ENCODE measurements at regions not wholly inside any gene's neighbourhood (a gene's known extent, or its start where the extent isn't known, plus 50 kb on each side); places are given as distances from the start of the nearest gene placed in this dataset.
A peak's percentile ranks its signal among the peaks of the same experiment; 100 is the strongest.

DNA sequence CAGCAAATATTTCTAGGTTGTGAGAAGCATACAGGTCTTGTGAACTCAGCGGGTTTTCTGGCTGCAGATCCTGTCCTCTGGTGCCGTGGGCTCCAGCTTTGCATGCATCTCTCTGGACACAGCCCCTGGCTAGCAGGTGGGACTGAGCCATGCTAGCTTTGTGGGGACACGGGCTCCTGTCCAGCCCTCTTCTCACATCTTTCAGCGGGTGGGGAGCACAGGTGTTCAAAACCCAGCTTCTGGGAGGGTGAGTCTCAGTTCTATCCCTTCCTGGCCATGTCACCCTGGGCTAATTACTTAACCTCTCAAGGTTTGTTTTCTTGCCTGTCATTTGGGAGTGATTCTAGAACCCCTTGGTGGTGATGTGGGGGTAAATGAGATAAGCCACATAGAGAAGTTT, 162.3 kb downstream of the ICE1 start:
- Histone ChIP-seq H3K9me3 (ENCODE audit: control insufficient read depth, low read length) (no peaks in the 10 kb centered on the region), H3K4me1 (ENCODE audit: control insufficient read depth in 1 of 2, insufficient read depth in 2 of 2, low read length in 2 of 2) (no peaks in the 10 kb centered on the region), H3K36me3 (ENCODE audit: control insufficient read depth in 1 of 2, insufficient read depth in 2 of 2, low read length in 1 of 2) (no peaks in the 10 kb centered on the region), H3K27ac (ENCODE audit: low read depth in 1 of 2, low read length in 2 of 2) (no peak overlapping the region), H3K4me3 (ENCODE audit: low read length in 2 of 2) (no peak overlapping the region), H3K27me3 (ENCODE audit: control insufficient read depth in 1 of 2, insufficient read depth in 2 of 2, low read length in 1 of 2) (no peaks in the 10 kb centered on the region)
- ATAC-seq (ENCODE audit: low FRiP score) (no peak), DNase-seq (no peak)
- intact Hi-C loops (cut with DNase I) = no loop called here
- 86 to 88% methylated on average over 4 of the region's 4 CpGs for WGBS, 2 donors

DNA sequence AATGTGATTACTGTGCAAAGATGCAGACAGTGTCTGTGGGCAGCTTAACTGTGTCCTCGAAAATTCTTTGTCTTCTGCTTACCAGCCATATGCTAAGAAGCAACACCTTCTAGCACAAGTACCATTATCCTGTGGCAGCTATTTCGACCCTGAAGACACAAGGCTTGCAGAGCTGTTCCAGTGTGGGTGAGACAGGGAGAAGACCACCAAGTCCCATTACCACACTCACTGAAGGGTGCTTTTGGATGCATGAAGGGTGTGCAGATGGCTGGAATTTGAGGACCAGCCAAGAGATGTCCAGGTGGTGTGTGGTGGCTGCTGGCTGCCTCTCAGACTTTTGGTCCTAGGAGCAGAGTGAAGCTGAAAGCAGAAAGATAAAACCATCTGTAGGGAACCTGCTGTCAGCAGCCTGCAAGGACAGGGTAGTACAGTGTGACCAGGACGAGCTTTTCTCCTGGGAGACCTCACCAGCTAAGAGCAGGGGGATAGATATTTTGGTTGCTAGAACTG, 161.8 kb downstream of the ICE1 start:
- 81 to 89% methylated on average over 3 of the region's 3 CpGs for WGBS, 2 donors
- H3K27ac ChIP-seq (ENCODE audit: low read depth in 1 of 2, low read length in 2 of 2) = no peak overlapping the region
- no peak for DNase-seq

DNA sequence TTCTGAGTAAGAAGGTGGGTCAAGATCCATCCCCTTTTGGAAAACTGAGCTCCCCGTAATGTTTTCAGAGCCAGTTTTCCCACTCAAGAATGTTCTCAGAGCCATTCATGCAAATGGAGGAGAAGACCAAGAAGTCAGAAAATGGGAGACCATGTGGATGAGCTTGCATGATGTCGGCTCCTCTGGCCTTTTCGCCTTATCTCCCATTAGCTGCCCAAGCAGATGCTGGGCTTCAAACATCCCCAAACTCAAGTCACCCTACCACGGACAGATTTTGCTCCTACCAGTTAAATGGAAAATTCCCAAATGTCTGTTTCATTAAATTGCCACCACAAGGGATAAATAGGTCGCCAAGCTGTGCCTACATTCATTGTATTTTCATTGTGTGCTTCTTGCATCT, 161.4 kb downstream of the ICE1 start:
- Histone ChIP-seq H3K4me3 (ENCODE audit: low read length in 2 of 2) (no peak overlapping the region), H3K36me3 (ENCODE audit: control insufficient read depth in 1 of 2, insufficient read depth in 2 of 2, low read length in 1 of 2) (no peaks in the 10 kb centered on the region), H3K27ac (ENCODE audit: low read depth in 1 of 2, low read length in 2 of 2) (no peak overlapping the region), H3K4me1 (ENCODE audit: control insufficient read depth in 1 of 2, insufficient read depth in 2 of 2, low read length in 2 of 2) (no peaks in the 10 kb centered on the region), H3K9me3 (ENCODE audit: control insufficient read depth, low read length) (no peaks in the 10 kb centered on the region), H3K27me3 (ENCODE audit: control insufficient read depth in 1 of 2, insufficient read depth in 2 of 2, low read length in 1 of 2) (no peaks in the 10 kb centered on the region)
- intact Hi-C loops (cut with DNase I) = no loop called here
- 94 to 95% methylated on average over 5 of the region's 5 CpGs for WGBS, 2 donors
- DNase-seq (no peak), ATAC-seq (ENCODE audit: low FRiP score) (no peak)

More for the DNA sequence above, 161.8 kb downstream of the ICE1 start:
- H3K4me3 ChIP-seq (ENCODE audit: low read length in 2 of 2) = no peak overlapping the region
- intact Hi-C loops (cut with DNase I) = no loop called here
- no peak for ATAC-seq (ENCODE audit: low FRiP score)
- H3K36me3 ChIP-seq (ENCODE audit: control insufficient read depth in 1 of 2, insufficient read depth in 2 of 2, low read length in 1 of 2) = no peaks in the 10 kb centered on the region
- no peaks in the 10 kb centered on the region for H3K27me3 ChIP-seq (ENCODE audit: control insufficient read depth in 1 of 2, insufficient read depth in 2 of 2, low read length in 1 of 2)
- no peaks in the 10 kb centered on the region for H3K4me1 ChIP-seq (ENCODE audit: control insufficient read depth in 1 of 2, insufficient read depth in 2 of 2, low read length in 2 of 2)
- H3K9me3 ChIP-seq (ENCODE audit: control insufficient read depth, low read length) = no peaks in the 10 kb centered on the region

DNA sequence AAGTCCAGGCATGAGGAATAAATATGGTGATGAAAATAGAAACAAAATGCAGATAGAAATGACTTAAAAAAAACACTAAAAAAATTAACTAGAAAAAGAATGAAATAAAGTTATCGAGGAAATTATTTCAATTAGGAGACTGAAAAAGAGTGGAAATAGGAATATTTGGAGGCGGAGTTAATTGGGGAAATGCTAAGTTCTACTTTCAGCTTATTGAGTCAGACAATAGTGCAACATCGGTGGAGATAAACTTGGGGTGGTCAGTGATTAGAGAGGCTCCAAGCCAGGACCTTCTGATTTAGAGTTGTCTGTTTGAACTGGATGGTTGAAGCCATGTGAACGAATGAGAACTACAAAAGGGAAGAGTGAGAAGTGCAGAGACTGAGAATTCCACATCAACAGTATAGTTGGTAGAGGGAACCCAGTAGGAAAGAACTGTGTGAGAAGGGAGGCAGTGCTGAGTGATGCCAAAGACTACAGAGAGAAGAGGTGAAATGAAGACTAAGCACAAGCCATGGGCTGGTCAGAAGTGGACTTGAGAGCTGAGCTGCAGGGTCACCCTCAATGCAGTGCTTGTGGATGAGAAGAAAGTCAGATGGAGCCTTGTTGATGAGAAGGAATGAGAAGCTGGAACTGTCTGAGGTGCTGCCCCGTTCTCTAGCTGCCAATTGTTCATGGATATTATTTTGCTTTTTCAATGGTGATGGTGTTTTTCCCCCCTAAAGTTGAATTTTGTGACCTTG, 160.7 kb downstream of the ICE1 start:
- Histone ChIP-seq H3K27me3 (ENCODE audit: control insufficient read depth in 1 of 2, insufficient read depth in 2 of 2, low read length in 1 of 2) (no peaks in the 10 kb centered on the region), H3K27ac (ENCODE audit: low read depth in 1 of 2, low read length in 2 of 2) (no peak overlapping the region), H3K4me3 (ENCODE audit: low read length in 2 of 2) (no peak overlapping the region), H3K4me1 (ENCODE audit: control insufficient read depth in 1 of 2, insufficient read depth in 2 of 2, low read length in 2 of 2) (no peaks in the 10 kb centered on the region), H3K9me3 (ENCODE audit: control insufficient read depth, low read length) (no peaks in the 10 kb centered on the region), H3K36me3 (ENCODE audit: control insufficient read depth in 1 of 2, insufficient read depth in 2 of 2, low read length in 1 of 2) (no peaks in the 10 kb centered on the region)
- ATAC-seq (ENCODE audit: low FRiP score) (no peak), DNase-seq (no peak)
- intact Hi-C loops (cut with DNase I) = no loop called here
- 91 to 92% methylated on average over 5 of the region's 5 CpGs for WGBS, 2 donors

DNA sequence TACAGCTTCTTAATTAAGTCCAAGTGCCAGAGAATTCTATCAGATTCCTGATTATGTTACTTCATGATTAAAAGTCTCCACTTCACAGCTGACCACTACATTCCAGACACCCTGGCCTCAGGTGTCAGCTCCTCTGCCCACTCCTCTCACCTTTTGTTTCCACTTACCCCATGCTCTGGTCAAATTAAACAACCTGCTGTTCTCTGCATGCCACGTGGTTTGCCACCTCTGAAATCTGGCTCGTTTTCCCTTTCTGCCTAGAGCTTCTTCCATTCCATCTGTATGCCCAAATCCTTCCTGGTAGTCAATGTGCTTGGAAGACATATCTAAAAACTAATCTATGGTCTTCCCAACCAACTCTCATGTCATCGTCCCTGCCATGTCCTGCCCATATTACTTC, 158.6 kb downstream of the ICE1 start:
- Histone ChIP-seq H3K4me3 (ENCODE audit: low read length in 2 of 2) (no peak overlapping the region), H3K4me1 (ENCODE audit: control insufficient read depth in 1 of 2, insufficient read depth in 2 of 2, low read length in 2 of 2) (no peaks in the 10 kb centered on the region), H3K27ac (ENCODE audit: low read depth in 1 of 2, low read length in 2 of 2) (no peak overlapping the region), H3K27me3 (ENCODE audit: control insufficient read depth in 1 of 2, insufficient read depth in 2 of 2, low read length in 1 of 2) (no peaks in the 10 kb centered on the region), H3K36me3 (ENCODE audit: control insufficient read depth in 1 of 2, insufficient read depth in 2 of 2, low read length in 1 of 2) (no peaks in the 10 kb centered on the region), H3K9me3 (ENCODE audit: control insufficient read depth, low read length) (no peaks in the 10 kb centered on the region)
- no peak for ATAC-seq (ENCODE audit: low FRiP score)
- intact Hi-C loops (cut with DNase I) = no loop called here
- DNase-seq = no peak
- 89 to 95% methylated on average over 3 of the region's 3 CpGs for WGBS, 2 donors

DNA sequence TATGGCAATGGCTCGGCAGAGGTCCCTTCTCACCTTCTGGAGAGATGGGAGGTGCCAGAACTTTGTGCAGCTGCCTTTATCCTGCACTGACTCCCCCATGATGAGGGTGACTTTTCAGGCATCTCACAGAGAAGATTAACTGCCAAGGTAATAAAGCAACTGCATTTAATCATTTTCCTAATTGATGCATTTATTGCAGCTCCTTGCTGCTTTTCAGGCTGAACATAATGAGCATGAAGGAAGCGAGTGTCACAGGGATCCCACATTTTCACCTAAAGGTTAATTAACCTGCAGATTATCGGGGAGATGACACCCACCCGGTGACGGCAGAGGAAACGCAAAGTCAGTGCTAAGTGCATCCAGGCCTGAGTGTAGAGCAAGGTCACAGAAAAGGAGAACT, 154.3 kb downstream of the ICE1 start:
- H3K36me3 ChIP-seq (ENCODE audit: control insufficient read depth in 1 of 2, insufficient read depth in 2 of 2, low read length in 1 of 2) = no peaks in the 10 kb centered on the region
- DNase-seq = no peak
- intact Hi-C loops (cut with DNase I) = no loop called here
- H3K27ac ChIP-seq (ENCODE audit: low read depth in 1 of 2, low read length in 2 of 2) = no peak overlapping the region
- WGBS, 2 donors = 94 to 95% methylated on average over 6 of the region's 6 CpGs
- no peaks in the 10 kb centered on the region for H3K9me3 ChIP-seq (ENCODE audit: control insufficient read depth, low read length)
- peaks cover 2 to 3% of the 10 kb centered on the region in 2 donors for H3K4me1 ChIP-seq (ENCODE audit: control insufficient read depth in 1 of 2, insufficient read depth in 2 of 2, low read length in 2 of 2)
- H3K27me3 ChIP-seq (ENCODE audit: control insufficient read depth in 1 of 2, insufficient read depth in 2 of 2, low read length in 1 of 2) = no peaks in the 10 kb centered on the region
- H3K4me3 ChIP-seq (ENCODE audit: low read length in 2 of 2) = no peak overlapping the region
- no peak for ATAC-seq (ENCODE audit: low FRiP score)

DNA sequence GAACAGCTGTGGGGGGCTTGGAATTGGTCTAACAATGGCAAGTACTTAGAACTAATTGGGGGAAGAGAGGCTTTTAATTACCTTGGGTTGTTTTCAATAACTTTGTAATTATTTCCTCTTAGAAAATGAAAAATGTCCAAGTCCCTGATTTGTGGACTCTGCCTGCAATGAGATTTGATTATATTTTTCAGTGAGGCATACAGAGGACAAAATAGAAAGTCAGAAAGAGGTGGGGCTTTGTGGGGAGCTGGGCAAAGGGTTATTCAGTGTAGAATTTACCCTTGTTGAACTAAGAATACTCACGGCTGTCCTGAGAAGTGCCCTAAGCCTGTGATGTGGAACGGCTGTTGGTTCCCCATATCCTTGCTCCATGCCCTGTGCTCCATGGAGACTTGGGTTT, 153.0 kb downstream of the ICE1 start:
- Histone ChIP-seq H3K36me3 (ENCODE audit: control insufficient read depth in 1 of 2, insufficient read depth in 2 of 2, low read length in 1 of 2) (no peaks in the 10 kb centered on the region), H3K4me1 (ENCODE audit: control insufficient read depth in 1 of 2, insufficient read depth in 2 of 2, low read length in 2 of 2) (peaks cover 2 to 3% of the 10 kb centered on the region in 2 donors), H3K27me3 (ENCODE audit: control insufficient read depth in 1 of 2, insufficient read depth in 2 of 2, low read length in 1 of 2) (no peaks in the 10 kb centered on the region), H3K27ac (ENCODE audit: low read depth in 1 of 2, low read length in 2 of 2) (no peak overlapping the region), H3K9me3 (ENCODE audit: control insufficient read depth, low read length) (no peaks in the 10 kb centered on the region), H3K4me3 (ENCODE audit: low read length in 2 of 2) (no peak overlapping the region)
- intact Hi-C loops (cut with DNase I) = no loop called here
- WGBS, 2 donors = 93 to 95% methylated on average over 2 of the region's 2 CpGs
- DNase-seq = no peak
- no peak for ATAC-seq (ENCODE audit: low FRiP score)

DNA sequence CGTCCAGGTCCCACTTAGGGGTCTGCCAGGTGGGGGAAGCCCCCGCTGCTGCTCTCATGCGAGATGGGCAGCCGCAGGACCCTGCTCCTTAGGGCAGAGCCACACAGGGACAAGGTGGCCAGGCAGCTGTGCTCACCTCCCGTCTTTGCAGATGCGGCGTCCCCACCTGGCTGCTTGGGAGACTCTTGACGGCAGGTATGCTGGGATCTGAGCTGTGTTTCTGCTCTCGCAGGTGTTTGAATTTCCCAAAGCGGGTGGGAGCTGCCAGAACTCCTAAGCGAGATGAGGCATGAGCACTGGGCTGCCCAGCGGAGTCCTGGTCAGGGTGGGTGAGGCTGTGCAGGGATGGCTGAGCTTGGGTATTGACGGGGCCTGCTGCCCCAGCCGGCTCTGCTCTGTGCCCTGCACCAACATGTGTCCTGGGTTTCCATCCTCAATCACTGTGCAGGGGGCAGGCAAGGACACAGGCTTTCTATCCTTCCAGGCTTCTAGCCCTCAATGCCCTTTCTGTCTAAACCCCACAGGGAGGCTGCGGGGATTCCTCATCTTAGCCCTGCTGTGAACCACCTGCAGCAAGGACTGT, 151.4 kb downstream of the ICE1 start:
- peak overlapping the region; percentile 57 to 64 for H3K27ac ChIP-seq (ENCODE audit: low read depth in 1 of 2, low read length in 2 of 2)
- no peaks in the 10 kb centered on the region for H3K36me3 ChIP-seq (ENCODE audit: control insufficient read depth in 1 of 2, insufficient read depth in 2 of 2, low read length in 1 of 2)
- no peak overlapping the region for H3K4me3 ChIP-seq (ENCODE audit: low read length in 2 of 2)
- H3K9me3 ChIP-seq (ENCODE audit: control insufficient read depth, low read length) = no peaks in the 10 kb centered on the region
- peaks cover 2 to 3% of the 10 kb centered on the region in 2 donors for H3K4me1 ChIP-seq (ENCODE audit: control insufficient read depth in 1 of 2, insufficient read depth in 2 of 2, low read length in 2 of 2)
- intact Hi-C loops (cut with DNase I) = loop anchor here in 1 of 2 donors (5.0 kb wide), 2 partner anchors 63 to 88 kb away; no protein-coding TSS in a partner anchor
- ATAC-seq (ENCODE audit: low FRiP score) = no peak
- no peaks in the 10 kb centered on the region for H3K27me3 ChIP-seq (ENCODE audit: control insufficient read depth in 1 of 2, insufficient read depth in 2 of 2, low read length in 1 of 2)
- no peak for DNase-seq
- WGBS, 2 donors = 71 to 78% methylated on average over 15 of the region's 15 CpGs

All from aorta (tissue), 5 donors.